ENCODE measurements at regions not wholly inside any gene's neighbourhood (a gene's known extent, or its start where the extent isn't known, plus 50 kb on each side); places are given as distances from the start of the nearest gene placed in this dataset.

DNA sequence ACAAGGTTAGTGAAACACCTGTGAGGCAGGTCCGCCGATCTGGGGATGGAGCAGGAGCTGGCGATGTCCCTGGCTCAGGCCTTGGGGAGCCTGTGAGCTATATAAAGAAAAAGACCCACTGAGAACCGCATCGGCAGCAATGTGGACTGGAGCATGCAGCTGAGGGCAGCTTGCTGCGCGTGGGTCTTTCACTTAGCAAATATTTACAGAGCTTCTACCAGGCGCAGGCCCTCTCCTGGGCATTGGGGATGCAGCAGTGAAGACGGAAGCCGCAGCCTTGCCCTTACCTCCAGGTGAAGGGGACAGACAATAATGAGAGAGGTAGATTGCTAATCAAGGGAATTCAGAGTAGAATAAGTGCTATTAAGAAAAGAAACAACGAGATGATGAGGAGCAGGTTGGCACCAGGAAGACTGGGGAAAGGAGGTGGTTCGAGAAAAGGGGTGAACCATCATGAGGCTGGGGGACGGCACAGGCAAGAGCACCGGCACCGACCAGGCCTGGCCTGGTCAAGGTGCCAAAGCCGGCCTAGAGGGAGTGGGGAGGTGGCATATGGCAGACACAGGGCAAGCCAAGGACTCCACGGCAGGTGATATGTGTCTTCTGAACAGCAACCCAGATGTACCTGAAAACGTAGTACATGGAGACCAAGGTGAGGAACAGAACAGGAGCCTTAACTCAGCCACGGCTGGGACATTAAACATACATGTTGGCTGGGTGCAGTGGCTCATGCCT, 60.7 kb upstream of the PAX7 start:
- Histone ChIP-seq H3K9me3 (replicated peaks) (peaks cover 13% of the 10 kb centered on the region), H3K27me3 (ENCODE audit: low read depth) (peaks cover 68% of the 10 kb centered on the region), H3K36me3 (no peaks in the 10 kb centered on the region), H3K4me3 (no peak overlapping the region), H3K4me1 (no peaks in the 10 kb centered on the region), H3K27ac (replicated peaks) (no peak overlapping the region)
- intact Hi-C loops (cut with micrococcal nuclease): no loop called here
- no peak for DNase-seq
- TF ChIP-seq, protein P1, sequence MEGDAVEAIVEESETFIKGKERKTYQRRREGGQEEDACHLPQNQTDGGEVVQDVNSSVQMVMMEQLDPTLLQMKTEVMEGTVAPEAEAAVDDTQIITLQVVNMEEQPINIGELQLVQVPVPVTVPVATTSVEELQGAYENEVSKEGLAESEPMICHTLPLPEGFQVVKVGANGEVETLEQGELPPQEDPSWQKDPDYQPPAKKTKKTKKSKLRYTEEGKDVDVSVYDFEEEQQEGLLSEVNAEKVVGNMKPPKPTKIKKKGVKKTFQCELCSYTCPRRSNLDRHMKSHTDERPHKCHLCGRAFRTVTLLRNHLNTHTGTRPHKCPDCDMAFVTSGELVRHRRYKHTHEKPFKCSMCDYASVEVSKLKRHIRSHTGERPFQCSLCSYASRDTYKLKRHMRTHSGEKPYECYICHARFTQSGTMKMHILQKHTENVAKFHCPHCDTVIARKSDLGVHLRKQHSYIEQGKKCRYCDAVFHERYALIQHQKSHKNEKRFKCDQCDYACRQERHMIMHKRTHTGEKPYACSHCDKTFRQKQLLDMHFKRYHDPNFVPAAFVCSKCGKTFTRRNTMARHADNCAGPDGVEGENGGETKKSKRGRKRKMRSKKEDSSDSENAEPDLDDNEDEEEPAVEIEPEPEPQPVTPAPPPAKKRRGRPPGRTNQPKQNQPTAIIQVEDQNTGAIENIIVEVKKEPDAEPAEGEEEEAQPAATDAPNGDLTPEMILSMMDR (IDR thresholded peaks at IDR 0.05; ENCODE audit: borderline replicate concordance): no peak

- intact Hi-C loops (cut with micrococcal nuclease): no loop called here
- Histone ChIP-seq H3K36me3 (no peaks in the 10 kb centered on the region), H3K4me1 (no peaks in the 10 kb centered on the region), H3K27me3 (ENCODE audit: low read depth) (peaks cover 63% of the 10 kb centered on the region), H3K4me3 (no peak overlapping the region), H3K27ac (replicated peaks) (no peak overlapping the region), H3K9me3 (replicated peaks) (peaks cover 13% of the 10 kb centered on the region)
- TF ChIP-seq, protein P1 (IDR thresholded peaks at IDR 0.05; ENCODE audit: borderline replicate concordance): no peak
- no peak for DNase-seq
Observed at GRCh38 chr1:18571275-18571674, 59.4 kb upstream of the PAX7 start.

- H3K27me3 ChIP-seq (ENCODE audit: low read depth): peaks cover 53% of the 10 kb centered on the region
Observed at GRCh38 chr1:18572022-18572880, 58.4 kb upstream of the PAX7 start.

GRCh38 chr1:18573170-18573569, 57.5 kb upstream of the PAX7 start:
- no peak for DNase-seq
- intact Hi-C loops (cut with micrococcal nuclease): no loop called here
- Histone ChIP-seq H3K4me3 (no peak overlapping the region), H3K27me3 (ENCODE audit: low read depth) (peaks cover 52% of the 10 kb centered on the region), H3K9me3 (replicated peaks) (peaks cover 7% of the 10 kb centered on the region), H3K27ac (replicated peaks) (no peak overlapping the region), H3K4me1 (no peaks in the 10 kb centered on the region), H3K36me3 (no peaks in the 10 kb centered on the region)
- TF ChIP-seq, protein P1 (IDR thresholded peaks at IDR 0.05; ENCODE audit: borderline replicate concordance): no peak

More at GRCh38 chr1:18572022-18572880, 58.4 kb upstream of the PAX7 start:
- no peak overlapping the region for H3K27ac ChIP-seq (replicated peaks)
- TF ChIP-seq, protein P1 (IDR thresholded peaks at IDR 0.05; ENCODE audit: borderline replicate concordance): no peak
- H3K4me1 ChIP-seq: no peaks in the 10 kb centered on the region
- H3K4me3 ChIP-seq: no peak overlapping the region
- peaks cover 13% of the 10 kb centered on the region for H3K9me3 ChIP-seq (replicated peaks)
- H3K36me3 ChIP-seq: no peaks in the 10 kb centered on the region
- no peak for DNase-seq
- intact Hi-C loops (cut with micrococcal nuclease): no loop called here

GRCh38 chr1:18574754-18575153, 55.9 kb upstream of the PAX7 start:
- H3K27me3 ChIP-seq (ENCODE audit: low read depth): peaks cover 57% of the 10 kb centered on the region
- TF ChIP-seq, protein P1 (IDR thresholded peaks at IDR 0.05; ENCODE audit: borderline replicate concordance): no peak

More at GRCh38 chr1:18574754-18575153, 55.9 kb upstream of the PAX7 start:
- intact Hi-C loops (cut with micrococcal nuclease): no loop called here
- H3K4me3 ChIP-seq: no peak overlapping the region
- H3K9me3 ChIP-seq (replicated peaks): no peaks in the 10 kb centered on the region
- H3K4me1 ChIP-seq: no peaks in the 10 kb centered on the region
- no peaks in the 10 kb centered on the region for H3K36me3 ChIP-seq
- no peak for DNase-seq
- H3K27ac ChIP-seq (replicated peaks): no peak overlapping the region

Data from left ventricle myocardium inferior (tissue), 1 donor.